ENCODE measurements at regions not wholly inside any gene's neighbourhood (a gene's known extent, or its start where the extent isn't known, plus 50 kb on each side); places are given as distances from the start of the nearest gene placed in this dataset.
"Not testable (repeated sequence)": the region's sequence is repeated elsewhere in the genome, so short reads cannot be mapped to it uniquely, and the experiment has no call there.

- ATAC-seq (replicated peaks in 1 of 4); H3K4me1 Mint-ChIP-seq; H3K4me3 Mint-ChIP-seq; H3K27me3 Mint-ChIP-seq; CTCF ChIA-PET; H3K4me1 ChIP-seq (ENCODE audit: control insufficient read depth in 1 of 2, extremely low read depth in 1 of 2, insufficient read depth in 2 of 2, low read length in 2 of 2); H3K4me3 ChIP-seq (ENCODE audit: control insufficient read depth in 1 of 2, extremely low read depth in 1 of 2, low read length in 1 of 2); H3K27ac ChIP-seq (ENCODE audit: low read length); H3K36me3 ChIP-seq (ENCODE audit: control insufficient read depth in 2 of 2, extremely low read depth in 1 of 2, insufficient read depth in 1 of 2, low read length in 1 of 2); H3K36me3 Mint-ChIP-seq; H3K9me3 ChIP-seq; H3K27ac Mint-ChIP-seq; DNase-seq; H3K27me3 ChIP-seq (replicated peaks in 1 of 2; ENCODE audit: control insufficient read depth in 2 of 2, extremely low read depth in 1 of 2, insufficient read depth in 2 of 2, low read length in 1 of 2): not testable (repeated sequence)
- POLR2A ChIA-PET, result interaction anchor here in 1 of 2 donors (0.6 kb wide), 1 partner anchor 11 kb away, joined by 6 read pairs; no protein-coding TSS in a partner anchor
- peaks cover 13 to 16% (median 16%) of the 10 kb centered on the region in 3 donors for H3K9me3 Mint-ChIP-seq
Observed at GRCh38 chr4:32939222-32939621, 2219.1 kb downstream of the PCDH7 start.

DNA sequence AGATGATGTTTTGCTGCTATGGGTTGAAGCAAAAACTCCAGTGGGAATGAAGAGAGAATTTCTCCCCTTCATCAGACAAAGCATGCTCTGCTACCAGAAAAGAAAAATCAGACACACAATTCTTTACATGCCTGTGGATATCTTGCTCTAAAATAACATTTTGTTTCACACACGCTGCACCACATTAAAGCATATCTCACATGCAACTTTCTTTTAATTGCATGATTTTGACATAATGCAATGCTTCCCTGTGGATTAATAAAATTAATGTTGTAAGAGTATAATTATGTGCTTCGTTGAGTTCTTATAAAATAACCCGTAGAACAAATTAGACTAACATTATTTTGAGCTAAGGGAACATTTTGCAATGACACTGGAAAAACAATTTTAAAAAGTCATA is 2230.7 kb downstream of the PCDH7 start:
- Mint-ChIP-seq H3K36me3 (no peaks in the 10 kb centered on the region), H3K27ac (no peak overlapping the region), H3K27me3 (no peaks in the 10 kb centered on the region), H3K4me1 (no peaks in the 10 kb centered on the region), H3K9me3 (peaks cover 23 to 26% (median 26%) of the 10 kb centered on the region in 3 donors), H3K4me3 (no peak overlapping the region)
- Histone ChIP-seq H3K4me3 (ENCODE audit: control insufficient read depth in 1 of 2, extremely low read depth in 1 of 2, low read length in 1 of 2) (no peak overlapping the region), H3K27ac (ENCODE audit: low read length) (no peak overlapping the region), H3K4me1 (ENCODE audit: control insufficient read depth in 1 of 2, extremely low read depth in 1 of 2, insufficient read depth in 2 of 2, low read length in 2 of 2) (no peaks in the 10 kb centered on the region), H3K9me3 (no peaks in the 10 kb centered on the region), H3K36me3 (ENCODE audit: control insufficient read depth in 2 of 2, extremely low read depth in 1 of 2, insufficient read depth in 1 of 2, low read length in 1 of 2) (no peaks in the 10 kb centered on the region), H3K27me3 (replicated peaks in 1 of 2; ENCODE audit: control insufficient read depth in 2 of 2, extremely low read depth in 1 of 2, insufficient read depth in 2 of 2, low read length in 1 of 2) (no peaks in the 10 kb centered on the region)
- no peak for DNase-seq
- ATAC-seq (replicated peaks in 1 of 4), result no peak
- no CpG with 5 or more reads among the region's 3 CpGs for WGBS (ENCODE audit: insufficient coverage)
- CTCF ChIA-PET, result no interaction called here
- POLR2A ChIA-PET, result no interaction called here

GRCh38 chr4:32958586-32958985 is 2238.4 kb downstream of the PCDH7 start:
- Histone ChIP-seq H3K9me3 (no peaks in the 10 kb centered on the region), H3K36me3 (ENCODE audit: control insufficient read depth in 2 of 2, extremely low read depth in 1 of 2, insufficient read depth in 1 of 2, low read length in 1 of 2) (no peaks in the 10 kb centered on the region), H3K4me3 (ENCODE audit: control insufficient read depth in 1 of 2, extremely low read depth in 1 of 2, low read length in 1 of 2) (no peak overlapping the region), H3K27ac (ENCODE audit: low read length) (no peak overlapping the region), H3K27me3 (replicated peaks in 1 of 2; ENCODE audit: control insufficient read depth in 2 of 2, extremely low read depth in 1 of 2, insufficient read depth in 2 of 2, low read length in 1 of 2) (no peaks in the 10 kb centered on the region), H3K4me1 (ENCODE audit: control insufficient read depth in 1 of 2, extremely low read depth in 1 of 2, insufficient read depth in 2 of 2, low read length in 2 of 2) (no peaks in the 10 kb centered on the region)
- ATAC-seq (replicated peaks in 1 of 4) (no peak), DNase-seq (no peak)
- 100% methylated on average over 1 of the region's 2 CpGs for WGBS (ENCODE audit: insufficient coverage)
- Mint-ChIP-seq H3K27ac (no peak overlapping the region), H3K36me3 (no peaks in the 10 kb centered on the region), H3K4me1 (no peaks in the 10 kb centered on the region), H3K9me3 (peaks cover 3 to 14% (median 9%) of the 10 kb centered on the region in 3 donors), H3K27me3 (no peaks in the 10 kb centered on the region), H3K4me3 (no peak overlapping the region)
- POLR2A ChIA-PET, result no interaction called here
- CTCF ChIA-PET, result no interaction called here

DNA sequence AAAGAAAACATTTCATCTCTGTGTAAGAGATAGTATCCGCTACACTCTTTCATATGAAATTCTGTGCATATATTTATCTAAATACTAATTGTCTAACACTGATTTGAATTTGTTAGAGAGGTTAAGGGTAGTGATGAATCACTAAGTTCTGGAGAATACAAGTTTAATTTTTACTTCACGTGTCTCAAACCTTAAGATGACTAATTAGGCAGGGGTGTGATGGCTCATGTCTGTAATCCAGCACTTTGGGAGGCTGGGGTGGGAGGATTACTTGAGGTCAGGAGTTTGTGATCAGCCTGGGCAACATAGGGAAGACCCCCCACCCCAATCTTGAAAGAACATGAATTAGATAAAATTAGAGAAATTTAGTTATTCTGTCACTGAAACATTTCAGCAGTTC is 2241.9 kb downstream of the PCDH7 start:
- no peak overlapping the region for H3K4me3 Mint-ChIP-seq
- CTCF ChIA-PET, result no interaction called here
- WGBS (ENCODE audit: insufficient coverage), result 86% methylated on average over 1 of the region's 2 CpGs
- ATAC-seq (replicated peaks in 1 of 4) (no peak), DNase-seq (no peak)
- Histone ChIP-seq H3K27me3 (replicated peaks in 1 of 2; ENCODE audit: control insufficient read depth in 2 of 2, extremely low read depth in 1 of 2, insufficient read depth in 2 of 2, low read length in 1 of 2) (no peaks in the 10 kb centered on the region), H3K36me3 (ENCODE audit: control insufficient read depth in 2 of 2, extremely low read depth in 1 of 2, insufficient read depth in 1 of 2, low read length in 1 of 2) (no peaks in the 10 kb centered on the region), H3K4me3 (ENCODE audit: control insufficient read depth in 1 of 2, extremely low read depth in 1 of 2, low read length in 1 of 2) (no peak overlapping the region), H3K27ac (ENCODE audit: low read length) (no peak overlapping the region), H3K9me3 (no peaks in the 10 kb centered on the region), H3K4me1 (ENCODE audit: control insufficient read depth in 1 of 2, extremely low read depth in 1 of 2, insufficient read depth in 2 of 2, low read length in 2 of 2) (no peaks in the 10 kb centered on the region)
- H3K27ac Mint-ChIP-seq, result no peak overlapping the region
- H3K36me3 Mint-ChIP-seq, result no peaks in the 10 kb centered on the region
- H3K4me1 Mint-ChIP-seq, result no peaks in the 10 kb centered on the region
- peaks cover 0 to 17% (median 16%) of the 10 kb centered on the region in 3 donors for H3K9me3 Mint-ChIP-seq
- no peaks in the 10 kb centered on the region for H3K27me3 Mint-ChIP-seq
- POLR2A ChIA-PET, result no interaction called here

- ATAC-seq (replicated peaks in 1 of 4) (no peak), DNase-seq (no peak)
- no peak overlapping the region for H3K27ac ChIP-seq (ENCODE audit: low read length)
- Mint-ChIP-seq H3K4me1 (no peaks in the 10 kb centered on the region), H3K4me3 (no peak overlapping the region), H3K9me3 (peaks cover 3 to 16% (median 9%) of the 10 kb centered on the region in 3 donors), H3K36me3 (no peaks in the 10 kb centered on the region), H3K27ac (no peak overlapping the region), H3K27me3 (no peaks in the 10 kb centered on the region)
- ChIA-PET POLR2A (no interaction called here), CTCF (no interaction called here)
- no peak overlapping the region for H3K4me3 ChIP-seq (ENCODE audit: control insufficient read depth in 1 of 2, extremely low read depth in 1 of 2, low read length in 1 of 2)
- H3K4me1 ChIP-seq (ENCODE audit: control insufficient read depth in 1 of 2, extremely low read depth in 1 of 2, insufficient read depth in 2 of 2, low read length in 2 of 2), result no peaks in the 10 kb centered on the region
- H3K27me3 ChIP-seq (replicated peaks in 1 of 2; ENCODE audit: control insufficient read depth in 2 of 2, extremely low read depth in 1 of 2, insufficient read depth in 2 of 2, low read length in 1 of 2), result no peaks in the 10 kb centered on the region
- H3K36me3 ChIP-seq (ENCODE audit: control insufficient read depth in 2 of 2, extremely low read depth in 1 of 2, insufficient read depth in 1 of 2, low read length in 1 of 2), result no peaks in the 10 kb centered on the region
- no peaks in the 10 kb centered on the region for H3K9me3 ChIP-seq
Observed at GRCh38 chr4:32985256-32985655, 2265.1 kb downstream of the PCDH7 start.

DNA sequence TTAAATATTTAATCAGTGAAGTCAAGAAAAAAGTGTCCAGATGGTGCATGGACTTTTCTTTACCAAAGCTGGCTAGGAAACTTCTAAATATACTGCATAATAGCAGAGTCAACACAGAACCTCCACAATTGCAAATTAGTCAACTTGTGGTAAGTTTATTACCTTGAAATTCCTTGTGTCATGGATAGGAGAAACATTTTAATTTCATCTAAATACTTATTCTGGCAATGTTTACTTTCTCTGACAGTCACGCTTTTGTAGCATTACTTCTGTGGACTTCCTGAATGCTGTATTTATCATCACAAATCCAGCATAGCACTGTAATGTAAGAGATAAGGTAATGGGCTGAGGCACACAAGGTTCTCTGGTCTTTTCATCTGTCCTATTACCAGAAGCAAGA is 2266.1 kb downstream of the PCDH7 start:
- no peak overlapping the region for H3K27ac Mint-ChIP-seq
- WGBS (ENCODE audit: insufficient coverage), result no CpG with 5 or more reads among the region's 1 CpG
- Histone ChIP-seq H3K36me3 (ENCODE audit: control insufficient read depth in 2 of 2, extremely low read depth in 1 of 2, insufficient read depth in 1 of 2, low read length in 1 of 2) (no peaks in the 10 kb centered on the region), H3K4me3 (ENCODE audit: control insufficient read depth in 1 of 2, extremely low read depth in 1 of 2, low read length in 1 of 2) (no peak overlapping the region), H3K27me3 (replicated peaks in 1 of 2; ENCODE audit: control insufficient read depth in 2 of 2, extremely low read depth in 1 of 2, insufficient read depth in 2 of 2, low read length in 1 of 2) (no peaks in the 10 kb centered on the region), H3K27ac (ENCODE audit: low read length) (no peak overlapping the region), H3K9me3 (no peaks in the 10 kb centered on the region), H3K4me1 (ENCODE audit: control insufficient read depth in 1 of 2, extremely low read depth in 1 of 2, insufficient read depth in 2 of 2, low read length in 2 of 2) (no peaks in the 10 kb centered on the region)
- H3K9me3 Mint-ChIP-seq, result peaks cover 1 to 16% (median 3%) of the 10 kb centered on the region in 3 donors
- no peaks in the 10 kb centered on the region for H3K4me1 Mint-ChIP-seq
- no peak overlapping the region for H3K4me3 Mint-ChIP-seq
- H3K36me3 Mint-ChIP-seq, result no peaks in the 10 kb centered on the region
- H3K27me3 Mint-ChIP-seq, result no peaks in the 10 kb centered on the region
- CTCF ChIA-PET, result no interaction called here
- no peak for DNase-seq
- POLR2A ChIA-PET, result no interaction called here
- ATAC-seq (replicated peaks in 1 of 4), result no peak

DNA sequence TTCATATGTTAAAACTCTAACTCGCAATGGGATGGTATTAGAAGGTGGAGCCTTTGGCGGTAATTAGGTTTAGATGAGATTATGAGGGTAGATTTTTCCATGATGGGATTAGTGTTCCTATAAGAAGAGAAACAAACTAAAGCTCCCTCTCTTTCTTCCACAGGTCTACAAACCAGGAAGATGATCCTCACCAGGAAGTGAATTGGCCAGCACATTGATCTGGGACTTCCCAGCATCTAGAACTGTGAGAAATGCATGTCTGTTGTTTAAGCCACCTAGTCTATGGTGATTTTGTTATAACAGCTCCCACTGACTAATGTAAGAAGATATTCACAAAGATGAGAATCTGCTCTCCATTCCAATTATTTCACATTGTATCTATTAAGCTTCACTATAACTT is 2266.9 kb downstream of the PCDH7 start:
- H3K27me3 Mint-ChIP-seq, result no peaks in the 10 kb centered on the region
- CTCF ChIA-PET, result no interaction called here
- no CpG with 5 or more reads among the region's 2 CpGs for WGBS (ENCODE audit: insufficient coverage)

More for the DNA sequence above, 2266.9 kb downstream of the PCDH7 start:
- POLR2A ChIA-PET, result no interaction called here
- no peak overlapping the region for H3K27ac ChIP-seq (ENCODE audit: low read length)
- no peak overlapping the region for H3K4me3 ChIP-seq (ENCODE audit: control insufficient read depth in 1 of 2, extremely low read depth in 1 of 2, low read length in 1 of 2)
- no peaks in the 10 kb centered on the region for H3K9me3 ChIP-seq
- H3K4me1 Mint-ChIP-seq, result no peaks in the 10 kb centered on the region
- H3K36me3 ChIP-seq (ENCODE audit: control insufficient read depth in 2 of 2, extremely low read depth in 1 of 2, insufficient read depth in 1 of 2, low read length in 1 of 2), result no peaks in the 10 kb centered on the region
- H3K9me3 Mint-ChIP-seq, result peaks cover 0 to 12% (median 3%) of the 10 kb centered on the region in 3 donors
- H3K4me3 Mint-ChIP-seq, result no peak overlapping the region
- no peak for ATAC-seq (replicated peaks in 1 of 4)
- no peak for DNase-seq
- no peaks in the 10 kb centered on the region for H3K36me3 Mint-ChIP-seq
- no peak overlapping the region for H3K27ac Mint-ChIP-seq
- no peaks in the 10 kb centered on the region for H3K27me3 ChIP-seq (replicated peaks in 1 of 2; ENCODE audit: control insufficient read depth in 2 of 2, extremely low read depth in 1 of 2, insufficient read depth in 2 of 2, low read length in 1 of 2)
- no peaks in the 10 kb centered on the region for H3K4me1 ChIP-seq (ENCODE audit: control insufficient read depth in 1 of 2, extremely low read depth in 1 of 2, insufficient read depth in 2 of 2, low read length in 2 of 2)
